GM18867 (cell line): ENCODE measurements at regions not wholly inside any gene's neighbourhood (a gene's known extent, or its start where the extent isn't known, plus 50 kb on each side); places are given as distances from the start of the nearest gene placed in this dataset.

ENCODE experiments used
- ATAC-seq: cut with Tn5 transposase; IDR thresholded peaks from one replicate; pipeline ENCODE4 v1.9.1; 2021; ENCODE audit warnings: mild to moderate bottlenecking, moderate library complexity; ENCODE audit not compliant: unreplicated experiment

- ATAC-seq, result no peak
Observed at GRCh38 chr18:72692086-72692485, 147.9 kb upstream of the CBLN2 start.

- ATAC-seq, result no peak
Observed at GRCh38 chr18:72687736-72688135, 143.6 kb upstream of the CBLN2 start.

DNA sequence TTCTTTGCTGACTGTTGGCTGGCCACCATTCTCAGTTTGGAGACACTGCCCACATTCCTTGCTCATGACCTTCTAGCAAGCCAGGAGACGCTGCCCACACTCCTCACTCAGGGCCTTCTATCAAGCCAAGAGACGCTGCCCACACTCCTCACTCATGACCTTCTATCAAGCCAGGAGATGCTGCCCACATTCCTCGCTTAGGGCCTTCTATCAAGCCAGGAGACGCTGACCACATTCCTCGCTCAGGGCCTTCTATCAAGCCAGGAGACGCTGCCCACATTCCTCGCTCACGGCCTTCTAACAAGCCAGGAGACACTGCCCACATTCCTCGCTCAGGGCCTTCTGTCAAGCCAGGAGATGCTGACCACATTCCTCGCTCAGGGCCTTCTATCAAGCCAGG lies 131.3 kb upstream of the CBLN2 start:
- ATAC-seq, result no peak

DNA sequence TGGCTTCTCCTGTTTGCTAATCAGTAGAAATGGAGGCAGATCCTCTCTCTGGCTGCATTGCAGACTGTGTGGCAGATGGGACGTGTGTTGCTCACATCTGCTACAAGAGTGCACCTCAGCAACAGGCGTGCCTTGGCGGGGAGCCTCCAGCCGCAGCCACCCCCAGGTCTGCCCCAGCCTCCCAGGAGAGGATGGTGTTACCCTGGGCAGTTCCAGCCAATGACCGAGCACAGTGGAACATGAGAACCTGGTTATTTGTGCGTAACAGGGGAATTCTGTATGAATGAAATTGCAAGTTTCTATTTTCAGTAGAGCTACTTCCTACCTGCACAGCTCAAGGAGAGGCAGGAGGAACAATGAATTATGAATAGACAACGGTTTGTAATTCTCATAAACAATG lies 130.6 kb upstream of the CBLN2 start:
- peak; percentile 93 for ATAC-seq

DNA sequence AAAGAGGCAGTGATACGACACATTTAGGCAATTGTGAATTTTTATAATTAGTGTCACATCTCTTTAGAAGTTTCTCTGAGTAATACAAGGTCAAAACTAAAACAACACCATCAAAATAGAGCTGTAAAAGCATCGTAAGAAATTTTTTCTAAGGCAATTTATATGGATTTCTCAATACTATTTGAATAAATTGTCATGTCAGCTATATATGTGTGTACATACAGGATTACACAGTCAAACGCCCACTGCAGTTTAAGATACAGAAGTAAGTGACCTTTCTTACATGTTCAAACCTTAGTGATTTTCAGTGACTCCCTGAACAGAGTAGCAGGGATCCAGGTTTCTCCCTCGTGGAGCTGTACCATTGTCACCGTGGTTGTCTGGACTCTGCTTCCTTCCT lies 129.1 kb upstream of the CBLN2 start:
- no peak for ATAC-seq

GRCh38 chr18:72672364-72673184 lies 128.4 kb upstream of the CBLN2 start:
- peak; percentile 51 for ATAC-seq

DNA sequence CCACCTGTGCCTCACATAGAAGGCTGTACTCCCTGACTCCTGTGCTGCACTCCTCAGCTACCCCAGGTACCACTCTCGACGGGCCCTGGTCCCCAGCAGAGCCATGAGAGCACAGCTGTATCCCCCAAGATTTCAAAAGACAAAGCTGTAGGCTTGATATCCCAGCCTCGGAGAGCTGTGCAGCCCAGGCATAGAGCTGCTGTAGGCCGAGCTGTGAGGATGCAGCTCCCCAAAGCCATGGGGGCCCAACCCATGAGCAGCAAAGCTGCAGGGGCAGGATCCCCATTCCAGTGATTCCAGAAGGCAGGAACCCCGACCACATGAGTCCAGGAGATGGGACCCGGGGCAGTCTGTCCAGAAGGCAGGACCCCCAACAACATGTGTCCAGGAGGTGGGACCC lies 123.8 kb upstream of the CBLN2 start:
- ATAC-seq, result no peak

- peak; percentile 97 for ATAC-seq
Observed at GRCh38 chr18:72652990-72653593, 109.0 kb upstream of the CBLN2 start.

- ATAC-seq, result no peak
Observed at GRCh38 chr18:72651033-72651432, 106.9 kb upstream of the CBLN2 start.

- no peak for ATAC-seq
Observed at GRCh38 chr18:72648481-72648960, 104.4 kb upstream of the CBLN2 start.

DNA sequence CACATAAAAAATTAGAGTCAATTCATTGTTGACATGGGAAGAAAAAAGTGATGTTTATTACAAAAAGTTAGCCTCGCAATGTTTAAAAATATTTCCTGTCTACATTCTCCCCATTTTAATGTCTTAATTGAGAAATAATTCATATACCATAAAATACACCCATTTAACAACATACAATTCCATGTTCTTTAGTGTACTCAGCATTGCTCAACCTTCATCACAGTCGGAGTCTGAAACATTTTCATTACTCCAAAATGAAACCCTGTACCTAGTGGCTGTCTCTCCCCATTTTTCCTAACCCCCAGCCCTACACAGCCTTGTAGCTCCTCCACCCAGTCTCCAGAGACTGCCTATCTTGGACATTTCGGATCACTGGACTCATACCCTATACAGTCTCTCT lies 103.9 kb upstream of the CBLN2 start:
- ATAC-seq, result no peak

DNA sequence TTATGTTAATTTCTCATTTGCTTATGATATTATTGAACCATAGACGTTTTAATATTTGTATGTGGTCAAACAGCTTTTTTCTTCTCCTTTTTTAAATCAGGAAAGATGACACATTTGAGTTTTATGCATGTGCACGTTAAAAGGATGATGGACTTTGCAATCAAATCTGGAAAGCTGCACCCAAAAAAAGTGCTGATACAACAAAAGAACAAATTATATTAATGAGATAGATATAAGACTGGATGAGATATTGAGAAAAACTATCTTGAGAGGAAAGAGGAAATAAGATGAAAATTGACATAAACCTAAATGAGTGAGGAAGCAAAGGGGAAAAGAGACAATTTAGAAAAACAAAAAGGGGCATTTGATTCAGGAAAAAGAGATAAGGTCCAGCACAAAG lies 96.4 kb upstream of the CBLN2 start:
- ATAC-seq, result no peak

DNA sequence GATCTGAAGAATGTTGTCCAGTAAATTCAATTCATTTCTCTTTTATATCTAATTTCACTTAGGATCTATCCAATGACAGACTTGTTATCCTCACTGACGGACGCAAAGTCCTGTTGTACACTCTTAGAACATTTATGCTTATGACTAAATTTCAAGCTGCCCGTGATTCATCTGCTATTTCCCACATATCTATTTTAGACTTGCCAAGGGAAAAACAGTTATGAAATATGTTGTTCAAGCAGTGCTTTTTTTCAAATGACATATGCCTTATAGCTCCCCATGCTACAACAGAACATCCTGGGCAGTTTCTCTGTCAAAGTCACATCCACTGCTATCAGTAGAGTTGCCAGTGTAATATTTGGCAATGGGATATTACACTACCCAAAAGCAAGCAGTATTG lies 94.2 kb upstream of the CBLN2 start:
- no peak for ATAC-seq

- no peak for ATAC-seq
Observed at GRCh38 chr18:72637721-72638120, 93.6 kb upstream of the CBLN2 start.

GRCh38 chr18:72637299-72637698 lies 93.2 kb upstream of the CBLN2 start:
- ATAC-seq, result no peak

GRCh38 chr18:72636611-72637010 lies 92.5 kb upstream of the CBLN2 start:
- ATAC-seq, result no peak

DNA sequence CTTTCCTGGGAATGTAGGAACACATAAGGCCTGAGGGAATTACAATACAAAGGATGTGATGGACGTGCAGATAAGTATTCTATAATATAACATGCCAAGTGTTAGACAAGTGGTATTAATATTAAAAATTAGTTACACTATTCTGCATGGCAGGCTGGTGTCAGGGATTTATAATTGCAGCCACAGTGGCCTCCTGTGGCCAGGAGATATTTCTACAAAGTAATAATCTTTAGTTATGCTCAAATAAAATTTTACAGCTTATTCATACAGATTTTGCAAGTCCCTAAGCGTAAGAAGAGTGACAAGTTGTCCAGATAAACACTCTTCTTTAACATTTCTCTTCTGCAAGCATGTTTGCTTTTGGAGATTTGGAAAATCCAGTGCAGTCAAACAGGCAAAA lies 90.4 kb upstream of the CBLN2 start:
- no peak for ATAC-seq

- no peak for ATAC-seq
Observed at GRCh38 chr18:72630991-72631390, 86.8 kb upstream of the CBLN2 start.

DNA sequence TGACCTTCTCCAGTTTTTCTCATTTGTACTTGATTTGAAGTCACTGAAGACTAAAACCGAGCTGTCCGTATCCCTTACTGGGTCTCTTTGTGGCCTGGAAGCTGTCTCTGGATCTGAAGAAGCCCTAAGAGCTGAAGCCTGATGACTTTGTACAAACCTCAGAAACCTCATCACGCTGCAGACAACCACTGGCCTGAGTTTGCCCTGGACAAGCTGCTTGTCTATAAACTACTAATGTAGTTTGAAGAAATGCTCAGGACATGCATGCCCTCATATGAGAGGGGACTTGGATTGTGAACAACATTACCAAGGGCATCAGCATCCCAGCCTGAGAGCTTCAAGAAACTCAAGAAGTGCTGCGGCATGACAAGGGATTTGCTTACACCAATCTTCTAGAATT lies 79.3 kb upstream of the CBLN2 start:
- no peak for ATAC-seq

DNA sequence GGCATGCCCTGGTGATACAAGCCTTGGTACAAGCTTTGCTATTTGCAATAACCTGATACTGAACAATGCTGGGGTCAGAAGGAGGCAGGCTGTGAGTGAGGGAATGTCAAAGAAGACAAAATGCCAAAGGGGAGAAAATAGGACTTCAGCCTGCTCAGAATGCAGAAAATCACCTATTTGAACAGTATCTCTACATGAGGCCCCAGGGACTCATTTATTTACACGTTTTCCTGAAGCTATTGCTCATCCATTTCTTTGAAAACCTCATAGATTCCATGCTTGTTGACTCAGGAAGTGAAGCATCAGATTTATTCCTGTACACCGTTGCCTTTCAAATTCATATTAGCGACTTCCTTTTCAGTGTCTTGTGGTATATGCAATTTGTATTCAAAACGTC lies 69.4 kb upstream of the CBLN2 start:
- ATAC-seq, result no peak

- ATAC-seq, result no peak
Observed at GRCh38 chr18:72612894-72613533, 68.9 kb upstream of the CBLN2 start.

DNA sequence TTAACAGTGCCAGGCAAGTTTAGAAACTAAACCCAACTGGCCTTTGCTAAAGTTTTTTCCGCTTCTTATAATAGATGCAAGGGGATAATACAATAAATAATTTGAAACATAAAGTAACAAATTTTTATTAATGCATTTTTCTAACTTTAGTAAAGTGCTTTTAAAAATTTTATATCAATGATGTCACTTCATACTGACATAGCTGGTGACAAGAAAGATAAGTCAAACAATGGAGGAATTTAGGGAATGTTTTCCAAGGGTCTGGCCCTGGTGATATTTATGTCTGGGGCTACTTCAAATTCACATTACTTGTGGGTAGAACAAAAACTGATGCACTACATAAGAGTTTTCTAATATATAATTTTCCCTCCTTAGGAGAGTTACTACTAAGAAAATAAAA lies 61.2 kb upstream of the CBLN2 start:
- no peak for ATAC-seq
